SU-DHL-6 (cell line): ENCODE measurements at regions not wholly inside any gene's neighbourhood (a gene's known extent, or its start where the extent isn't known, plus 50 kb on each side); places are given as distances from the start of the nearest gene placed in this dataset.

Experiments used
- H2AFZ ChIP-seq: fragments of 200-600 bp; sonication (generic); 2 replicates; pipeline ENCODE4 v1.6.1; 2014; ENCODE audit warnings: low read depth, mild to moderate bottlenecking, moderate library complexity, mixed read lengths, antibody characterized with exemption, low read length; ENCODE audit not compliant: severe bottlenecking
- H3F3A ChIP-seq: fragments of 200-600 bp; shearing (Covaris generic); 2 replicates; pipeline ENCODE4 v1.6.0; 2016; ENCODE audit warnings: antibody characterized with exemption, mild to moderate bottlenecking; ENCODE audit not compliant: insufficient read depth
- H3K27ac ChIP-seq: fragments of 200-600 bp; sonication (generic); 2 replicates; pipeline ENCODE4 v1.5.1; 2016; ENCODE audit warnings: low read depth, mild to moderate bottlenecking, low read length, moderate library complexity, mixed read lengths
- H3K27me3 ChIP-seq: fragments of 200-600 bp; sonication (generic), shearing (Covaris generic); 2 replicates; pipeline ENCODE4 v1.6.0; 2014; ENCODE audit warnings: mild to moderate bottlenecking, low read length
- H3K36me3 ChIP-seq: fragments of 200-600 bp; sonication (generic); 2 replicates; pipeline ENCODE4 v1.6.1; 2014; ENCODE audit warnings: mild to moderate bottlenecking, low read length, mixed read lengths
- H3K4me2 ChIP-seq: fragments of 300-600, 200-600 bp; shearing (Covaris generic), sonication (generic); 2 replicates; pipeline ENCODE4 v1.6.0; 2014; ENCODE audit warnings: low read length, low read depth, mild to moderate bottlenecking; ENCODE audit not compliant: poor library complexity, severe bottlenecking
- H3K4me3 ChIP-seq: fragments of 200-600 bp; sonication (generic); 2 replicates; pipeline ENCODE4 v1.5.1; 2014; ENCODE audit warnings: antibody characterized with exemption, low read length, mild to moderate bottlenecking, mixed read lengths; ENCODE audit not compliant: insufficient read depth, poor library complexity, severe bottlenecking
- H3K79me2 ChIP-seq: fragments of 200-600 bp; sonication (generic); 2 replicates; pipeline ENCODE4 v1.6.1; 2014; ENCODE audit warnings: mild to moderate bottlenecking, low read length, moderate library complexity; ENCODE audit not compliant: insufficient read depth
- H3K9ac ChIP-seq: fragments of 200-600 bp; sonication (generic); 2 replicates; pipeline ENCODE4 v1.7.0; 2014; ENCODE audit warnings: mild to moderate bottlenecking, low read length
- H3K9me2 ChIP-seq: fragments of 200-600 bp; sonication (generic); replicated peaks from 2 replicates; pipeline ENCODE4 v1.6.1; 2014; ENCODE audit warnings: low read length; ENCODE audit not compliant: insufficient read depth
- H3K9me3 ChIP-seq: fragments of 200-600 bp; sonication (generic); 2 replicates; pipeline ENCODE4 v1.6.1; 2014; ENCODE audit warnings: low read length, mixed read lengths; ENCODE audit not compliant: insufficient read depth
- H4K20me1 ChIP-seq: fragments of 200-600 bp; sonication (generic); 2 replicates; pipeline ENCODE4 v1.6.1; 2014; ENCODE audit warnings: low read depth, mild to moderate bottlenecking, antibody characterized with exemption, low read length, moderate library complexity, mixed read lengths
- EZH2phosphoT487 ChIP-seq: fragments of 200-600 bp; sonication (generic), shearing (Covaris generic); conservative IDR thresholded peaks from 2 replicates; pipeline ENCODE4 v1.6.1; 2018; ENCODE audit warnings: mild to moderate bottlenecking, antibody characterized with exemption, low read length, moderate library complexity, mixed read lengths
- TF ChIP-seq, protein P1 (sequence below): fragments of 200-600 bp; sonication (generic); IDR thresholded peaks from one replicate; pipeline ENCODE4 v1.5.1; 2017; ENCODE audit warnings: antibody characterized with exemption, mild to moderate bottlenecking, low read length, moderate library complexity; ENCODE audit not compliant: insufficient read depth, poor library complexity, severe bottlenecking

DNA sequence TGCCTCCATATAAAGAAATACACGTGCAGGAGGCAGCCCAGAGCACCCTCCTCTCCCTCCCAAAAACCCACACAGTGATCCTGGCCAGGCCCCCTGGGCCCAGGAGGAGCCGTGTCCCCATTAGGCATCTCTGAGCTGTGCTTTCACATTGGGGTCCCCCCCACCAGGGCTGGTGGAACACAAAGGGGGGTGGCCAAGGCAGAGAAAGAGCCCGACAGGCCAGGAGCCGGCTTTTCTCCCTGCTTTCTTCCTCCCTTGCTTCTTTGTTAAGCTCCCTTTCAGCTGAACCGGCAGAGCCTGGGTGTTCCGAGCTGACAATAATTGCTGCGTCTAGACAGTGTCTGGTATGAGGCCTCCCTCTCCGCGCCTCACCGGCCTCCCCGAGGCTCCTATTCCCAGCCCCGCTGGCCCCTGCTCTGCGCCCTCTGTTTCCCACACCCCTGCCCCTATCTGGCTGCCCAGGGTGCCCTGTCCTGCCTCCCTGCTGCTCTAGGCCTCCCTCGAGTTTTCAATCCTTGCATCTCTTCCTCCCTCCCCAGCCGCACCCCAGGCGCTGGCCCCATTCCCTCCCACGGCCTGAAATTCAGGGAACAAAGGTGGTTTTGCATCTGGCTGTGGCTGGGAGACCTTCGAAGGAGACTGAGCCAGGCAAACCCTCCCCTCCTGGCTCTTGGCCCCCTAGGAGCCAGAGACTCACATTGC, 120.6 kb downstream of the C9orf50 start:
- Histone ChIP-seq H2AFZ (no peak overlapping the region), H3K27me3 (no peaks in the 10 kb centered on the region), H3K79me2 (no peaks in the 10 kb centered on the region), H4K20me1 (no peaks in the 10 kb centered on the region), H3K9me3 (no peaks in the 10 kb centered on the region), H3K9ac (no peak overlapping the region), H3K36me3 (no peaks in the 10 kb centered on the region), H3K4me3 (no peak overlapping the region), H3K27ac (no peak overlapping the region), H3K4me2 (no peak overlapping the region), H3K9me2 (no peaks in the 10 kb centered on the region), H3F3A (no peaks in the 10 kb centered on the region)
- TF ChIP-seq, protein P1, sequence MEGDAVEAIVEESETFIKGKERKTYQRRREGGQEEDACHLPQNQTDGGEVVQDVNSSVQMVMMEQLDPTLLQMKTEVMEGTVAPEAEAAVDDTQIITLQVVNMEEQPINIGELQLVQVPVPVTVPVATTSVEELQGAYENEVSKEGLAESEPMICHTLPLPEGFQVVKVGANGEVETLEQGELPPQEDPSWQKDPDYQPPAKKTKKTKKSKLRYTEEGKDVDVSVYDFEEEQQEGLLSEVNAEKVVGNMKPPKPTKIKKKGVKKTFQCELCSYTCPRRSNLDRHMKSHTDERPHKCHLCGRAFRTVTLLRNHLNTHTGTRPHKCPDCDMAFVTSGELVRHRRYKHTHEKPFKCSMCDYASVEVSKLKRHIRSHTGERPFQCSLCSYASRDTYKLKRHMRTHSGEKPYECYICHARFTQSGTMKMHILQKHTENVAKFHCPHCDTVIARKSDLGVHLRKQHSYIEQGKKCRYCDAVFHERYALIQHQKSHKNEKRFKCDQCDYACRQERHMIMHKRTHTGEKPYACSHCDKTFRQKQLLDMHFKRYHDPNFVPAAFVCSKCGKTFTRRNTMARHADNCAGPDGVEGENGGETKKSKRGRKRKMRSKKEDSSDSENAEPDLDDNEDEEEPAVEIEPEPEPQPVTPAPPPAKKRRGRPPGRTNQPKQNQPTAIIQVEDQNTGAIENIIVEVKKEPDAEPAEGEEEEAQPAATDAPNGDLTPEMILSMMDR: no peak
- no peak for TF ChIP-seq EZH2phosphoT487

DNA sequence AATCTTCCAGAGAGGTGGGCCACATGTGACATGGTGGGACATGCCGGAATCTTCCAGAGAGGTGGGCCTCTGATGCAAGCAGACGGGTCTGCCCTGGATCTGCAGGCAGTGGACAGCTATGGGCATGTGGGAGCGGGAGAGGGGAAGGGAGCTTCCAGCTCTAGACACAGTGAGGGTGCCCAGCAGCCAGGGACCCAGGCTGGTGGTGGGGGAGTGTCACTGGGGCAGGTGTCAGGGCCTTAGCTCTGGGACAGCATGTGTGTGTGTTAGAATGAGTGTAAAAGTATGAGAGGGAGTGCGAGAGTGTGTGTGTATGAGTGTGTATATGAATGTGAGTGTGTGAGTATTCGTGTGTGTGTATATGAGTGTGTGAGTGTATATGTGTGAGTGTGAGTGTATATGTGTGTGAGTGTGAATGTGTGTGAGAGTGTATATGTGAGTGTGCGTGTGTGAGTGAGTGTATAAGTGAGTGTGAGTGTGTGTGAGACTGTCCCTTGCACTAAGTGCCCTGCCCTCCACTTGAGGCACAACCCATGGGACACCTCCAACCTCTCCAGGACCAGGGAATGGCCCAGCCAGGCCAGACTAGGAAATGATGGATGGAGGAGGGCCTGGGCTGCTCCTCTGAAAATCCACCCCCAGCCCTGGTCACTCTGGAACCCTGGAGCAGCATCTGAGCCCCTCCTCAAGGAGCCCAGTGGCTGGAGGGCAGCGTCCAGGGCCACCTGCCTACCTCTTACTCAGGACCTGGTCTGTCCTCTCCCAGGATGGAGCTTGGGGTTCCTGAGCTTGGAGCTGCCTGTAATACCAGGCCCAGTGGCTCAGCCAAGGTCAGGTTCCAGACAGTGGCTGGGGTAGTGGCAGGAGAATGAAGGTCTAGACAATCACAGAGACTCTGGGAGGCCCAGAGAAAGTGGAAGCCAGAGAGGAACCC, 122.2 kb downstream of the C9orf50 start:
- Histone ChIP-seq H3K4me3 (no peak overlapping the region), H3K4me2 (no peak overlapping the region), H2AFZ (no peak overlapping the region), H3F3A (no peaks in the 10 kb centered on the region), H3K9me3 (no peaks in the 10 kb centered on the region), H3K27me3 (no peaks in the 10 kb centered on the region), H3K9me2 (no peaks in the 10 kb centered on the region), H3K36me3 (no peaks in the 10 kb centered on the region), H3K9ac (no peak overlapping the region), H3K27ac (no peak overlapping the region), H4K20me1 (no peaks in the 10 kb centered on the region), H3K79me2 (no peaks in the 10 kb centered on the region)
- TF ChIP-seq EZH2phosphoT487: no peak
- TF ChIP-seq, protein P1: no peak

DNA sequence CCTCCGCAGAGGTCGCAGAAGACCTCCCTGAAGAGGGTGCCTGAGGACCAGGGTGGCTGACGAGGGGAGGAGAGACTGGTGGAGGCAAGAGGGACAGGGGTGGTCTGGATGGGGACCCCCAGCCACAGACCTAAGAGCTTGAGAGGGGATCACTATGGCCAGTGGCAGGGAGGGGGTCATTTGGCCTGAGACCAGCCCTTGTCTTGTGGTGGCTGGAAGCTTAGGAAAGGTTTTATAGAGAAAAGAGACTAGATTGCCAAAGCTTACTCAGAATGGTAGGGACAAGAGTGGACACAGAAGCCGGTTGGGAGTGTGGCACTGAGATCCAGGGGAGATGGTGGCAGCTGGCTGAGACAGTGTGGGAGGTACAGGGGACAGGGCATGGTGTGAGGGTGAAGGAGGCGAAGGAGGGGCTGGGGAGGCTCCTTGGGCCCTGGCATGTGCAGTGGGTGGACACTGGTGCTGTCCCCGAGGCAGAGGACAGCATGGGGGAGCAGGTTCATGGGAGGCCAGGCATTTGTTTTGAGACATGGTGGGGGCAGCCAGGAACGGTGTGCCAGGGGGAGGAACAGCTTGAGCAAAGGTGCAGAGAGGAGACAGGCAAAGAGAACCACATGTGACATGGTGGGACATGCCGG, 123.0 kb downstream of the C9orf50 start:
- H2AFZ ChIP-seq: no peak overlapping the region
- H3F3A ChIP-seq: no peaks in the 10 kb centered on the region
- TF ChIP-seq EZH2phosphoT487: no peak
- TF ChIP-seq, protein P1: no peak
- no peaks in the 10 kb centered on the region for H4K20me1 ChIP-seq
- no peak overlapping the region for H3K27ac ChIP-seq
- no peaks in the 10 kb centered on the region for H3K9me3 ChIP-seq
- no peaks in the 10 kb centered on the region for H3K36me3 ChIP-seq
- H3K27me3 ChIP-seq: no peaks in the 10 kb centered on the region
- H3K79me2 ChIP-seq: no peaks in the 10 kb centered on the region
- H3K9ac ChIP-seq: no peak overlapping the region
- no peak overlapping the region for H3K4me2 ChIP-seq
- no peak overlapping the region for H3K4me3 ChIP-seq
- no peaks in the 10 kb centered on the region for H3K9me2 ChIP-seq
